ENCODE measurements at regions not wholly inside any gene's neighbourhood (a gene's known extent, or its start where the extent isn't known, plus 50 kb on each side); places are given as distances from the start of the nearest gene placed in this dataset.
"Not testable (repeated sequence)": the region's sequence is repeated elsewhere in the genome, so short reads cannot be mapped to it uniquely, and the experiment has no call there.

GRCh38 chr1:102821707-102822106, 286.6 kb downstream of the COL11A1 start:
- DNase-seq, result no peak

- no peak for DNase-seq
These were observed 307.9 kb downstream of the COL11A1 start for GRCh38 chr1:102800406-102800805.

- DNase-seq, result no peak
These were observed 308.8 kb downstream of the COL11A1 start for GRCh38 chr1:102799496-102799895.

GRCh38 chr1:102798718-102799117, 309.6 kb downstream of the COL11A1 start:
- DNase-seq, result no peak

GRCh38 chr1:102796429-102796828, 311.9 kb downstream of the COL11A1 start:
- DNase-seq, result no peak

- DNase-seq, result no peak
These were observed 317.3 kb downstream of the COL11A1 start for GRCh38 chr1:102790997-102791396.

- DNase-seq, result not testable (repeated sequence)
These were observed 318.4 kb downstream of the COL11A1 start for GRCh38 chr1:102789951-102790350.

- DNase-seq, result no peak
These were observed 324.8 kb downstream of the COL11A1 start for GRCh38 chr1:102783487-102783886.

- DNase-seq, result no peak
These were observed 326.2 kb downstream of the COL11A1 start for GRCh38 chr1:102782144-102782543.

- no peak for DNase-seq
These were observed 332.3 kb downstream of the COL11A1 start for GRCh38 chr1:102776071-102776470.

GRCh38 chr1:102772831-102773230, 335.5 kb downstream of the COL11A1 start:
- no peak for DNase-seq

GRCh38 chr1:102758418-102758817, 349.9 kb downstream of the COL11A1 start:
- no peak for DNase-seq

- DNase-seq, result no peak
These were observed 351.0 kb downstream of the COL11A1 start for GRCh38 chr1:102757363-102757762.

- DNase-seq, result no peak
These were observed 357.2 kb downstream of the COL11A1 start for GRCh38 chr1:102751111-102751510.

GRCh38 chr1:102742426-102742825, 365.9 kb downstream of the COL11A1 start:
- no peak for DNase-seq

- no peak for DNase-seq
These were observed 374.7 kb downstream of the COL11A1 start for GRCh38 chr1:102733491-102734236.

GRCh38 chr1:102732927-102733326, 375.4 kb downstream of the COL11A1 start:
- no peak for DNase-seq

- DNase-seq, result no peak
These were observed 381.9 kb downstream of the COL11A1 start for GRCh38 chr1:102726417-102726816.

GRCh38 chr1:102724741-102725140, 383.6 kb downstream of the COL11A1 start:
- no peak for DNase-seq

- no peak for DNase-seq
These were observed 393.2 kb downstream of the COL11A1 start for GRCh38 chr1:102715150-102715549.

GRCh38 chr1:102699524-102699923, 408.8 kb downstream of the COL11A1 start:
- DNase-seq, result no peak

GRCh38 chr1:102693345-102693744, 415.0 kb downstream of the COL11A1 start:
- no peak for DNase-seq

- DNase-seq, result no peak
These were observed 416.7 kb downstream of the COL11A1 start for GRCh38 chr1:102691592-102692090.

GRCh38 chr1:102687383-102687782, 420.9 kb downstream of the COL11A1 start:
- DNase-seq, result no peak

- no peak for DNase-seq
These were observed 446.8 kb downstream of the COL11A1 start for GRCh38 chr1:102661481-102661880.
